ENCODE measurements at regions not wholly inside any gene's neighbourhood (a gene's known extent, or its start where the extent isn't known, plus 50 kb on each side); places are given as distances from the start of the nearest gene placed in this dataset.

DNA sequence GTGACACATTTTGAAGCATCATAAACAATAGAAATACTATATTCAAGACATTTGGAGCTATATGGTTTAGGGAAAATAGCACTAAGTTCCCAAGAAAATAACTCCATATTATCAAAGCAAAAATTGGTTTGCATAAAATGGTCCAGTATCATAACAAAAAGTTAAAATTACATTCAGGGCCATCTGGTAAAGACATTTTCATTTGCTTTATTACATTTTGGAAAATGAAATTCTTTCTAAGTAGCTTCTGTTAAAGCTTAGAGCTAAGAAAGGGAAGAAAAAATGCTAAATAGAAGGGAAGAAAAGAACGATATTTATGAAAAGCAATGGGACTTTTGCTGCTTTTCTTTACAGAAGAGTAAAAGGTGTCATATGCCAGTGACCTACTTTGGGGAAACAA is 155.4 kb upstream of the GOT2 start:
- TF ChIP-seq EP300 (IDR thresholded peaks at IDR 0.05) = no peak
- TF ChIP-seq, protein P1, sequence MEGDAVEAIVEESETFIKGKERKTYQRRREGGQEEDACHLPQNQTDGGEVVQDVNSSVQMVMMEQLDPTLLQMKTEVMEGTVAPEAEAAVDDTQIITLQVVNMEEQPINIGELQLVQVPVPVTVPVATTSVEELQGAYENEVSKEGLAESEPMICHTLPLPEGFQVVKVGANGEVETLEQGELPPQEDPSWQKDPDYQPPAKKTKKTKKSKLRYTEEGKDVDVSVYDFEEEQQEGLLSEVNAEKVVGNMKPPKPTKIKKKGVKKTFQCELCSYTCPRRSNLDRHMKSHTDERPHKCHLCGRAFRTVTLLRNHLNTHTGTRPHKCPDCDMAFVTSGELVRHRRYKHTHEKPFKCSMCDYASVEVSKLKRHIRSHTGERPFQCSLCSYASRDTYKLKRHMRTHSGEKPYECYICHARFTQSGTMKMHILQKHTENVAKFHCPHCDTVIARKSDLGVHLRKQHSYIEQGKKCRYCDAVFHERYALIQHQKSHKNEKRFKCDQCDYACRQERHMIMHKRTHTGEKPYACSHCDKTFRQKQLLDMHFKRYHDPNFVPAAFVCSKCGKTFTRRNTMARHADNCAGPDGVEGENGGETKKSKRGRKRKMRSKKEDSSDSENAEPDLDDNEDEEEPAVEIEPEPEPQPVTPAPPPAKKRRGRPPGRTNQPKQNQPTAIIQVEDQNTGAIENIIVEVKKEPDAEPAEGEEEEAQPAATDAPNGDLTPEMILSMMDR (IDR thresholded peaks at IDR 0.05) = no peak
- no peak for TF ChIP-seq POLR2AphosphoS5 (IDR thresholded peaks at IDR 0.05)
- no peak for TF ChIP-seq POLR2A (IDR thresholded peaks at IDR 0.05)
